NB4 (cell line): ENCODE measurements at regions not wholly inside any gene's neighbourhood (a gene's known extent, or its start where the extent isn't known, plus 50 kb on each side); places are given as distances from the start of the nearest gene placed in this dataset.

Experiments
- DNase-seq: peaks from one replicate; pipeline ENCODE4 v3.0.0; 2010; ENCODE audit warnings: low read depth
- H3K4me3 ChIP-seq: one replicate; pipeline ENCODE4 v1.5.1; 2011; ENCODE audit warnings: mild to moderate bottlenecking, low read depth, low read length, moderate library complexity
- MAX ChIP-seq: IDR thresholded peaks from 2 replicates; pipeline ENCODE4 v1.6.1; 2011; ENCODE audit warnings: low read depth, low read length
- MYC ChIP-seq: IDR thresholded peaks from 2 replicates; pipeline ENCODE4 v1.6.1; 2011; ENCODE audit warnings: low read depth, low read length
- POLR2A ChIP-seq: IDR thresholded peaks from 2 replicates; pipeline ENCODE4 v1.6.1; 2011; ENCODE audit warnings: mild to moderate bottlenecking; ENCODE audit not compliant: insufficient read length; ENCODE audit errors: extremely low read depth
- TF ChIP-seq, protein P1 (sequence below): IDR thresholded peaks from one replicate; pipeline ENCODE4 v1.5.1; 2012; ENCODE audit warnings: low read depth, low read length

DNA sequence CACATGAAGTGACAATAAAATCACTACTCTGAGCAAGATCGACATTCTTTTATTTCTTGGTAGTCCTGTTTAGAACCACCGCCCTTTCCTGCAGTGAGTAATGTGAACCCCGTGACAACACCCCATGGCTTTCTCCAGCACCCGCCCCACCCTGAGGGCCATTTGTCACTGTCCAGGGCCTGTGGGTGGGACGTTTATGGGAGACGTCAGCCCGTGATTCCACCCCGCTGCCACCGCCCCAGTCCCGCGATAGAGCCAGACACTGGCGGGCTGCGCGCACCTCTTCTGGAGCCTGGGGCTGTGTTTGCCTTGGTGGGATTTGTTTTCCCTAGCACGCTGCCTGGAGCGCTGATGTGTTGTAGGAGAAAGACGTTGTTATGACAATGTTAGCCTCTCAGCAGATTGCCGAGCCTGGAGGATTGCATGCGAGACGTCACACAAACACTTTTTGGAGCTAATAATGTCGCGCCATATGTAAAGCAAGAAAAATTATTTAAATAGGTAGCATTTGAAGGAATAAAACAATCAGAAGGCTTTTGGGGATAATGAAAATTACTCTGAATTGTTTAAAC lies 263.7 kb downstream of the TEX29 start:
- TF ChIP-seq POLR2A (no peak), MAX (no peak), MYC (no peak)
- TF ChIP-seq, protein P1, sequence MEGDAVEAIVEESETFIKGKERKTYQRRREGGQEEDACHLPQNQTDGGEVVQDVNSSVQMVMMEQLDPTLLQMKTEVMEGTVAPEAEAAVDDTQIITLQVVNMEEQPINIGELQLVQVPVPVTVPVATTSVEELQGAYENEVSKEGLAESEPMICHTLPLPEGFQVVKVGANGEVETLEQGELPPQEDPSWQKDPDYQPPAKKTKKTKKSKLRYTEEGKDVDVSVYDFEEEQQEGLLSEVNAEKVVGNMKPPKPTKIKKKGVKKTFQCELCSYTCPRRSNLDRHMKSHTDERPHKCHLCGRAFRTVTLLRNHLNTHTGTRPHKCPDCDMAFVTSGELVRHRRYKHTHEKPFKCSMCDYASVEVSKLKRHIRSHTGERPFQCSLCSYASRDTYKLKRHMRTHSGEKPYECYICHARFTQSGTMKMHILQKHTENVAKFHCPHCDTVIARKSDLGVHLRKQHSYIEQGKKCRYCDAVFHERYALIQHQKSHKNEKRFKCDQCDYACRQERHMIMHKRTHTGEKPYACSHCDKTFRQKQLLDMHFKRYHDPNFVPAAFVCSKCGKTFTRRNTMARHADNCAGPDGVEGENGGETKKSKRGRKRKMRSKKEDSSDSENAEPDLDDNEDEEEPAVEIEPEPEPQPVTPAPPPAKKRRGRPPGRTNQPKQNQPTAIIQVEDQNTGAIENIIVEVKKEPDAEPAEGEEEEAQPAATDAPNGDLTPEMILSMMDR, result no peak
- DNase-seq, result no peak
- H3K4me3 ChIP-seq, result no peak overlapping the region

GRCh38 chr13:111584870-111585269 lies 264.4 kb downstream of the TEX29 start:
- TF ChIP-seq POLR2A (no peak), MAX (no peak), MYC (no peak)
- TF ChIP-seq, protein P1, result no peak
- no peak overlapping the region for H3K4me3 ChIP-seq
- DNase-seq, result no peak

DNA sequence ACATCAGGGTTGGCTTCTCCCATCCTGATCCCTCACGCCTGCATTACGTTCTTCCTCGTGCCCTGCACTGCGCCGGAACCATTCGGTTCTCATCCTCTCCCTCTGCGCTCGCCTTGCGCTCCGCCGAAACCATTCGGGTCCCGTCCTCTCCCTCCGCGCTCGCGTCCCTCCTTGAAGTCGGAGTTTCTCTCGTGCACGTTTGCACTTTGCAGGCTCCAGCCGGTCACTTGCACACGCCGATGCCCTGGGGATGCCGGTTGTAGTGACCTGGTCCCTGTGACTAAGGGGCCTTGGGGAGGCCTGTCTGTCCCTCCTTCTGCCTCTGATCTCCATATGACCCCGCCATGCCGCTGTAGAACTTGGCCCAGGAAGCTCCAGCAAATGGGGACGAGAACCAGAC lies 265.8 kb downstream of the TEX29 start:
- no peak for DNase-seq
- no peak overlapping the region for H3K4me3 ChIP-seq
- TF ChIP-seq MAX (no peak), MYC (no peak), POLR2A (no peak)
- TF ChIP-seq, protein P1, result no peak

GRCh38 chr13:111587249-111587648 lies 266.8 kb downstream of the TEX29 start:
- no peak for DNase-seq
- no peak overlapping the region for H3K4me3 ChIP-seq
- TF ChIP-seq, protein P1, result no peak
- TF ChIP-seq MYC (no peak), POLR2A (no peak), MAX (no peak)

GRCh38 chr13:111589321-111589720 lies 268.9 kb downstream of the TEX29 start:
- no peak for DNase-seq
- H3K4me3 ChIP-seq, result no peak overlapping the region
- TF ChIP-seq MAX, result no peak
- TF ChIP-seq MYC, result no peak
- TF ChIP-seq, protein P1, result no peak
- no peak for TF ChIP-seq POLR2A

DNA sequence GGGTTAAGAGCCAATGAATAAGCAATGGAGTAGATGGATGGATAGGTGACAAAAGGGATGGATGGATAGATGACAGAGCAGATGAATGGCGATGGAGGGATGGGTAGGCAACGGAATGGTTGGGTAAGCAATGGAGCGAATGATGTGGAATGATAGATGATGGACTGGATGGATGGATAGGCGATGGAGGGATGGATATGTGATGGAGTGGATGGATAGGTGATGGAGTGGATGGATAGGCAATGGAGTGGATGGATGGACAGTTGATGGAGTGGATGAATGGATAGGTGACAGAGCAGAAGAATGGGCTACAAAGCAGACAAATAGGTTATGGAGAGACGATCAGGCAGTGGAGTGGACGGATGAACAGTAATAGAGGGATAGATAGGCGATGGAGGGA lies 269.6 kb downstream of the TEX29 start:
- no peak for DNase-seq
- H3K4me3 ChIP-seq, result no peak overlapping the region
- no peak for TF ChIP-seq POLR2A
- TF ChIP-seq, protein P1, result no peak
- no peak for TF ChIP-seq MAX
- no peak for TF ChIP-seq MYC
